IPS DF 6.9 (cell line): ENCODE measurements at regions not wholly inside any gene's neighbourhood (a gene's known extent, or its start where the extent isn't known, plus 50 kb on each side); places are given as distances from the start of the nearest gene placed in this dataset.
A peak's percentile ranks its signal among the peaks of the same experiment; 100 is the strongest.

ENCODE experiments used
- DNase-seq: peaks from one replicate; pipeline ENCODE4 v3.0.0-alpha.2; 2013; ENCODE audit warnings: low read depth, low spot score
- H3K27ac ChIP-seq: one replicate; pipeline ENCODE4 v1.5.1; 2013; ENCODE audit warnings: low read length, control low read depth
- H3K27me3 ChIP-seq: 2 replicates; pipeline ENCODE4 v1.6.1; 2013; ENCODE audit warnings: mild to moderate bottlenecking, low read length; ENCODE audit not compliant: control insufficient read depth, insufficient read depth
- H3K36me3 ChIP-seq: 2 replicates; pipeline ENCODE4 v1.6.1; 2013; ENCODE audit warnings: low read length; ENCODE audit not compliant: control insufficient read depth, insufficient read depth
- H3K4me1 ChIP-seq: 2 replicates; pipeline ENCODE4 v1.6.1; 2013; ENCODE audit warnings: low read length; ENCODE audit not compliant: control insufficient read depth, insufficient read depth
- H3K4me3 ChIP-seq: 2 replicates; pipeline ENCODE4 v1.5.1; 2013; ENCODE audit warnings: mild to moderate bottlenecking, low read length
- H3K9me3 ChIP-seq: 2 replicates; pipeline ENCODE4 v1.6.1; 2013; ENCODE audit warnings: low read length, inconsistent platforms; ENCODE audit not compliant: control insufficient read depth, insufficient read depth
- WGBS: extraction: QIAGEN DNeasy Blood & Tissue Kit; methylation state at CpG from one replicate; pipeline ENCODE4 v1.1.7; 2013; ENCODE audit warnings: mixed read lengths, missing lambda C conversion rate; ENCODE audit not compliant: insufficient read length, insufficient coverage; 5-methylcytosine and 5-hydroxymethylcytosine counted together

DNA sequence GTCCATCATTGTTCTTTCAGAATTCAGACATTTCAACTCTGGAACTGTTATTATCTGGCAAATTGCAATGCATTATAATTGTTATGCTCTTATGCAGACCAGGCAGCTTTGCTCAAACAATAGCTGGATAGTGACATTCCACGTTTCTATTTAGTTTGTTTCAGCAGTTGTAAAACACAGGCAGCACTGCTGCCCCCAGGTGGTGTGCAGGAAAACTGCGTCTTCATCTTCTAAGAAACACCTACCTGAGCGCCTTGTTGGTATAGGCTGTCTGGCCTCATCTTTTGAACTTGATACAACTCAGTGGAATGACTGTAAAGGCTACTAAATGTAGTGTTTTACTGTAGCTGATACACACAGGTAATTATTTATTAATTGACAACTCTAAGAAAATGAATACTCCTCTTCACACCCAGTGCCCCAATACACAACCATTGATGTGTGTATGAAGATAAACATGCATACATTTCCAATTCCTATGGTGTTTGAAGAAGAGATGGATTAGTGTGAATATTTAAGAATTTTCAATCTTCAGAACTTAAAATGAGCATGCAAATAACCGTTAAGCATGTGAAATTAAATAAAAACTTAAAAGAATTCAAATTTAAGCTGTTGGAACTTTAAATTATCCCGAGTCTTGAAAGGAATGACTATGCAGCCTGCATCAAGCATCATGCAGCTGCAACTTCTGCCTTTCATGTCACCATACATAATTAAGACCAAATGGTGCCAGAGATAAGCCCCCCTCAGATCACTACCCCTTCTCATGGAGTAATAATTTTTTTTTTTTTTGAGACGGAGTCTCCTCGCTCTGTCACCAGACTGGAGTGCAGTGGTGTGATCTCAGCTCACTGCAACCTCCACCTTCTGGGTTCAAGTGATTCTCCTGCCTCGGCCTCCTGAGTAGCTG lies 85.6 kb downstream of the CD8B2 start:
- DNase-seq, result peak; percentile 31
- H3K27ac ChIP-seq, result no peak overlapping the region
- H3K36me3 ChIP-seq, result no peaks in the 10 kb centered on the region
- WGBS, result no CpG with 5 or more reads among the region's 8 CpGs
- no peaks in the 10 kb centered on the region for H3K27me3 ChIP-seq
- no peaks in the 10 kb centered on the region for H3K4me1 ChIP-seq
- no peaks in the 10 kb centered on the region for H3K9me3 ChIP-seq
- H3K4me3 ChIP-seq, result no peak overlapping the region

DNA sequence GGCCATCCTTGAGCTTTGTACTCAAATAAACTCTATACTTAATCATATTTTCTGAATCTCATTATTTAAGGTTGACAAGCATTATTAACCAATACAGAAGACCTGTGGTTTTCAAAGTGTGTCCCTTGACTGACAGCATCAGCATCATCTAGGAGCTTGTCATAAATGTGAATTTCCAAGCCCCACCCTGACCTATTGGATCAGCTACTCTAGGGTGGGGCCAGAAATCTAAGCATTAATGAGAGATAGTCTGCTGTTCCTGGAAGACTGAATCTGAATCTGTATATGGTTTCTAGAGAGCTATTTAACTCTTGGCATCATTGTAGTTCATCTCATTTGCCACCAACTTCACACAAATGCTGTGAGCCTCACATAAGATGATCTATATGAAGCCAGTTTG lies 86.6 kb downstream of the CD8B2 start:
- no peak overlapping the region for H3K27ac ChIP-seq
- H3K36me3 ChIP-seq, result no peaks in the 10 kb centered on the region
- DNase-seq, result no peak
- H3K4me1 ChIP-seq, result no peaks in the 10 kb centered on the region
- no peaks in the 10 kb centered on the region for H3K27me3 ChIP-seq
- no peak overlapping the region for H3K4me3 ChIP-seq
- H3K9me3 ChIP-seq, result no peaks in the 10 kb centered on the region

DNA sequence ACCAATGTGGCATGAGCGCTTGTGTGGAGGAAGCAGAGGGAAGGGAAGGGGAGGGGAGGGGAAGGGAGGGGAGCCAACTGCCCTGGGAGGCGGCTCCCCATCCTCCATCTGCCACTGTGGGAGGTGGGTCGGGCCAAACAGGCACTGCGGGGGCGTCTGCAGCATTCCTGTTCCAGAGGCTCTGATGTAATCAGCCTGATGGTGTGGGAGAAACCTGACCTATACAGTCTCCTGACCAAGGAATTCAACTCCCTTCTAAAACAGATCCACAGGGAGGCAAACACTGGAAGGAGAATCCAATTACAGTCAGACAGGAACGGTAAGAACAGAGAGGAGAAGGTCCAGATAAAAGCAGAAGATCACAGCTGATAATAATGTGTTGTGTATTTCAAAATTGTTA lies 88.8 kb downstream of the CD8B2 start:
- no peaks in the 10 kb centered on the region for H3K27me3 ChIP-seq
- H3K9me3 ChIP-seq, result no peaks in the 10 kb centered on the region
- DNase-seq, result no peak
- WGBS, result no CpG with 5 or more reads among the region's 6 CpGs
- no peaks in the 10 kb centered on the region for H3K36me3 ChIP-seq
- no peak overlapping the region for H3K4me3 ChIP-seq
- H3K4me1 ChIP-seq, result no peaks in the 10 kb centered on the region
- no peak overlapping the region for H3K27ac ChIP-seq

- Histone ChIP-seq H3K4me1 (no peaks in the 10 kb centered on the region), H3K27ac (no peak overlapping the region), H3K9me3 (no peaks in the 10 kb centered on the region), H3K27me3 (peaks cover 3% of the 10 kb centered on the region; the same call in 1 of the 2 replicates), H3K36me3 (no peaks in the 10 kb centered on the region), H3K4me3 (no peak overlapping the region)
- WGBS, result no CpG with 5 or more reads among the region's 5 CpGs
- no peak for DNase-seq
Observed at GRCh38 chr2:106577255-106577651, 90.1 kb downstream of the CD8B2 start.

- WGBS, result no CpG with 5 or more reads among the region's 9 CpGs
- peaks cover 3% of the 10 kb centered on the region; the same call in 1 of the 2 replicates for H3K27me3 ChIP-seq
- H3K4me1 ChIP-seq, result no peaks in the 10 kb centered on the region
- DNase-seq, result no peak
- H3K9me3 ChIP-seq, result no peaks in the 10 kb centered on the region
- no peak overlapping the region for H3K4me3 ChIP-seq
- no peaks in the 10 kb centered on the region for H3K36me3 ChIP-seq
- no peak overlapping the region for H3K27ac ChIP-seq
Observed at GRCh38 chr2:106579750-106580197, 92.6 kb downstream of the CD8B2 start.

DNA sequence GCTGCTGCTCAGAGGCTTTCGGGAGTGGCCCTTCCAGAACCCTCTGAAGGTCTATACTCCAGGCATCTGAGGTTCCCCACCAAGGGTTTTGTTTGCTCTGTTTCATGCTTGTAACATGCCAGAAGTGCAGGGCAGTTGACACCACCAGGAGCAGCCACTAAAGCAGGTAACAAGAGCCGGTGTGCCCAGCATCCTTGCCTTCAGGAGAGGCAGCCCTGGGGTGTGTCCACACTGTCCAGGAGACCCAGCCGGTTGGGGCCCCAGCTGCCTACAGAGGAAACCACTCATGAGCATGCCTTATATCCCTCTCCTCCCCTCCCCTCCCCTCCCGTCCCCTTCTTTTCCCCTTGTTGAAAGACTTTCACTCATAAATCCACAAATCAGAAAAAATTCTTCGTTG lies 93.1 kb downstream of the CD8B2 start:
- Histone ChIP-seq H3K4me3 (no peak overlapping the region), H3K9me3 (no peaks in the 10 kb centered on the region), H3K27ac (no peak overlapping the region), H3K36me3 (no peaks in the 10 kb centered on the region), H3K27me3 (peaks cover 3% of the 10 kb centered on the region; the same call in 1 of the 2 replicates), H3K4me1 (no peaks in the 10 kb centered on the region)
- no CpG with 5 or more reads among the region's 5 CpGs for WGBS
- no peak for DNase-seq

DNA sequence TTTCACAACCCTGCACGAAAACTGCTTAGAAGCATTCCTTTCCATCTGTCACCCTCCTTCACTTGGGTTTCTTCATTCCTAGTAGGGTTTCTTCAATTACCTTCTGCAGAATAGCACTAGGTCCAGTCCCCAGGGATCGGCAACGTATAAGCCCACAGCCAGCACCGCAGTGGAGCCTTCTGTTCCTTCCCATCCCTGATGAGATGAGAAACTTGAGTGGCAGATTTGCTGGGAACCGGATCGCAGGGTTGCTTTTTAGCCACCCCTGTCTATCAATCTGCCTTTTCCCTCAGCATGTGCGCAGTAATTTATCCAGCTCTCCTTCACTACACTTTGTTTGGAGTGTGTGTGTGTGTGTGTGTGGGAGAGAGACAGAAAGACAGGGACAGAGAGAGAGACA lies 94.2 kb downstream of the CD8B2 start:
- Histone ChIP-seq H3K27ac (no peak overlapping the region), H3K9me3 (no peaks in the 10 kb centered on the region), H3K36me3 (no peaks in the 10 kb centered on the region), H3K4me1 (no peaks in the 10 kb centered on the region), H3K27me3 (peaks cover 3% of the 10 kb centered on the region; the same call in 1 of the 2 replicates), H3K4me3 (no peak overlapping the region)
- no peak for DNase-seq
- no CpG with 5 or more reads among the region's 7 CpGs for WGBS

- Histone ChIP-seq H3K4me3 (no peak overlapping the region), H3K36me3 (no peaks in the 10 kb centered on the region), H3K27me3 (peaks cover 3% of the 10 kb centered on the region; the same call in 1 of the 2 replicates), H3K27ac (no peak overlapping the region), H3K4me1 (no peaks in the 10 kb centered on the region), H3K9me3 (no peaks in the 10 kb centered on the region)
- DNase-seq, result no peak
- no CpG with 5 or more reads among the region's 3 CpGs for WGBS
Observed at GRCh38 chr2:106581755-106582147, 94.6 kb downstream of the CD8B2 start.

GRCh38 chr2:106582148-106583143 lies 95.3 kb downstream of the CD8B2 start:
- H3K27me3 ChIP-seq, result peaks cover 3% of the 10 kb centered on the region; the same call in 1 of the 2 replicates
- no CpG with 5 or more reads among the region's 29 CpGs for WGBS
- no peaks in the 10 kb centered on the region for H3K4me1 ChIP-seq
- no peak overlapping the region for H3K27ac ChIP-seq
- no peaks in the 10 kb centered on the region for H3K36me3 ChIP-seq
- DNase-seq, result peak; percentile 60
- no peaks in the 10 kb centered on the region for H3K9me3 ChIP-seq
- no peak overlapping the region; the same call in 1 of the 2 replicates for H3K4me3 ChIP-seq

DNA sequence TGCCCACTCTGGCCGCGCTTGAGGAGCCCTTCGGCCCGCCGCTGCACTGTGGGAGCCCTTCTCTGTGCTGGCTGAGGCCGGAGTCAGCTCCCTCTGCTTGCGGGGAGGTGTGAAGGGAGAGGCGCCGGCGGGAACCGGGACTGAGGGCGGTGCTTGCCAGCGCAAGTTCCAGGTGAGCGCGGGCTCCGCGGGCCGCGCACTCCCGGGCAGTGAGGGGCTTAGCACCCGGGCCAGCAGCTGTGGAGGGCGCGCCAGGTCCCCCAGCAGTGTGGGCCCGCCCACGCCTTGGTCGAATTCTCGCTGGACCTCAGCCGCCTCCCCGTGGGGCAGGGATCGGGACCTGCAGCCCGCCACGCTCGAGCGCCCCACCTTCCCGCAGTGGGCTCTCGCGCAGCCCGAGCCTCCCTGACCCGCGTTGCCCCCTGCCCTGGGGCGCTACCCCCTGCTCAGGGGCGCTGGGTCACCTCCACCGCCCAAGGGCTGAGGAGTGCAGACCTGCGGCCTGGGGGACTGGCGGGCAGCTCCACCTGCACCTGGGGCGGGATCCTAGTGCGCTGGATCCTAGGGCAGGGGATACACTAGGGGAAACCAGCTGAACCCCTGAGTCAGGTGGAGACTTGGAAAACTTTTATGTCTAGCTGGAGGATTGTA lies 97.3 kb downstream of the CD8B2 start:
- Histone ChIP-seq H3K4me1 (no peaks in the 10 kb centered on the region), H3K27ac (no peak overlapping the region), H3K27me3 (peaks cover 3% of the 10 kb centered on the region; the same call in 1 of the 2 replicates), H3K36me3 (no peaks in the 10 kb centered on the region), H3K4me3 (no peak overlapping the region), H3K9me3 (no peaks in the 10 kb centered on the region)
- no peak for DNase-seq
- no CpG with 5 or more reads among the region's 47 CpGs for WGBS
